HG02981 (cell line): ENCODE measurements at regions not wholly inside any gene's neighbourhood (a gene's known extent, or its start where the extent isn't known, plus 50 kb on each side); places are given as distances from the start of the nearest gene placed in this dataset.
"Not testable (repeated sequence)": the region's sequence is repeated elsewhere in the genome, so short reads cannot be mapped to it uniquely, and the experiment has no call there.

Experiments used
- ATAC-seq: cut with Tn5 transposase; IDR thresholded peaks from one replicate; pipeline ENCODE4 v1.9.1; 2021; ENCODE audit warnings: mild to moderate bottlenecking, moderate library complexity; ENCODE audit not compliant: unreplicated experiment

GRCh38 chr1:238485912-238486209 is 595.1 kb upstream of the ZP4 start:
- no peak for ATAC-seq

DNA sequence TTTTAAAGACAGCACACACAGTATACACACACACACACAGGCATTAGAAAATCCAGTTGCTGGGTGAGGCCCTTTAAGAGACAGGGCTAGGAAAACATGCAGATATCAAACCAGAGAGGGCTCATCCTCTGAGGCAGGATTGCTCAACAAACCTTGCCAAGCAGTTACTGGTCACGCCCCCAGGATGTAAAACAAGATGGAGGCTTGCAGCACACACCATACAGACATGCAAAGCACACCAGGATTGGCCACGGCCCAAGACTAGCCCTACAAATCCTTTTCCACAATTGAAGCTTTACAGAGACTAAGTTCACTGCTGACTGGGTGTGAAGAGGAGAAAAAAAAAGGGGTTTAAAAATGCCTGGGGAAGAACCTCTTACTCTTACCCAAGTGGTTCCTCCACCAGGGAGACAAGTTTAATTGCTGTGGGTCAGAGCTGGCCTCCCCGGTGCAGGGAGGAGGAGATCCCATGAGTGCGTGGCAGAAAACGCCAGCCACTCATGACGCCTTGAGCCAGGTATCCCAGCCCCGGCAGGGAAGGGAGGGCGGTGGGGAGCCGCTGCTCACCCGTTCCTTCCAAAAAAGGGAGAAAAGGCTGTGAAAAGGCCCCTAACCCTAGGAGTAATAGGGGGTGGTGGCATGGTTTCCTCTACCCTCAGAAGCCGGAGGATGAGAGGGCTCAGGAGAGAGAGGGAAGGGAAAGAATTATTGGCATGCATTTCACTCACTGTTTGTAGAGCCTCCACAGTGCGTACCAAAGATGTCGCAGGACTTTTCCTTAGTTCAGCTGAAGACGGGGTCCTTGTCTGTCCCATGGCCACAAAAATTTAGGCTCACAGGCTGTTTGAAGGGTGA is 594.6 kb upstream of the ZP4 start:
- no peak for ATAC-seq

GRCh38 chr1:238484121-238484520 is 593.4 kb upstream of the ZP4 start:
- no peak for ATAC-seq

DNA sequence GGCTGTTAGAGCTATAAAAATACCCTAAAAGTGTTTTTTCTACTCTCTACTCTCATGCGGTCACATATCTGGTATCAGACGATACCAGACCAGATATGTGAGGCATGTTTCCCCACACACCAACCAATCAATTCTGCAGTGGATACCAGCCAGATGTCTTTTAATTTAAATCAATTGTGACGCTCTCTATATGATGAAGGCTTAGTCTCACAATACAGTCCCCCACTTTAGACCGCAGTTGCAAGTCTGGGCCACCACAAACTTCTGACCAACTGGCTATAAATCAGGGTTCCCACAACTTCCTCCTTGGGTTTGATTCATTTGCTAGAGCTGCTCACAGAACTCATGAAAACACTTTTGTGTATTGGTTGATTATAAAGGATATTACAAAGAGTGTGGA is 586.1 kb upstream of the ZP4 start:
- no peak for ATAC-seq

GRCh38 chr1:238475712-238476111 is 585.0 kb upstream of the ZP4 start:
- ATAC-seq, result no peak

- ATAC-seq, result no peak
Observed at GRCh38 chr1:238474263-238474662, 583.5 kb upstream of the ZP4 start.

DNA sequence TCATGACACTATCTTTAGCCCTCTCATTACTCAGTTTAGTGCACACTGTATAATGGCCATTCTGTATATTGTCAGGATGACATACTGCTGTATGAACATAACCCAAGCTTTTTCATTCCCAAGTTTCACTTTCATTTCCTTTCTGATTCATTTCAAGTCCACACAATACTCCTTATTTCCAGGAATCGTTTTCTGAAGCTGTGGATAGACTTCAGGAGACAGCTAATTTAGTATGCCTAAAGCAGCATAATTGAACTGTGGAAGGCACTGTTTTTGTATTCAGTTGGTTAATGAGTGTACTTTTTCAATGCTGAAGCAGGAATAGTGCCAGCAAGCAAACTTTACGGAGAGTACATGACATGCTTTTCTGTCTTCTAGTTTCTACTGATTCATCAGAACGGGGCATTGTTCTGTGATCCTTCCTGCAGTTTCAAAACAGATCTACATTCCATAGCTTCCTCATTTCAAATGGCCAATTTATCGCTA is 578.5 kb upstream of the ZP4 start:
- ATAC-seq, result no peak

- no peak for ATAC-seq
Observed at GRCh38 chr1:238468068-238468467, 577.3 kb upstream of the ZP4 start.

- ATAC-seq, result no peak
Observed at GRCh38 chr1:238466459-238466858, 575.7 kb upstream of the ZP4 start.

DNA sequence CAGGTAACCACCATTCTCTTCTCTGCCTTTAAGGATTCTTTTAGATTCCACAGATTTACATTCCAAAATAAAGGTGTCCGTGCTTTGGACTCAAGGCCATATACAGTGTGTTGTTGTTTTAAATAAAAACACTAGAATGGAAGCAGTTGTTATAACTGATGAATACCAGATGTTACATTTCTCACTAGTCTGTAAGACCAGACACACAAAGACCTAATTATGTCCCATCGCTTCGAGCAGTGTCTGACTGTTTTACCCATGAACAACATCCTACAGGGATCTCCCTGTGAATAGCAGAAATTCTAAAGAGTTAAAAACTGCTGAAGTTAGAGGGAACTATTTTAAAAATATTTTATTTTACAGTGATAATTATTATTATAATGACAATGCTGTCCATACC is 574.7 kb upstream of the ZP4 start:
- ATAC-seq, result no peak

DNA sequence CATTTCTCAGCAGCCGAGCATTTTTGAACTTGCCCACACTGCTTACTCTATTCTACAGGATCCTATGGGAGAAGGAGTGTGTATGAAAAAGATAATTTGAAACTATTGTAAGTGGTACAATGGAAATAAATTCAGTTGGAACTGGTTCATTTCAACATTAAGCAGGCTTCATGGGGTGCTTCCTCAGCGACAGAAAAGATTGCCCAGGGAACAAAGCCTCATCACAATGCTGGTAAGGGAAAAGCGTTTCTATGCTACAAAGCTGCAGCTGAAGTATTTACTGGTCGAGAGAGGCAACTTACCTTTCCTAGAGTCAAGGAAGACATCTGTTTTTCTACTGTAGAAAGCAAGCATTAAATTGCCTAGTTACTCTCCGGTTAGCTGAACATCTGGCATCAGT is 568.2 kb upstream of the ZP4 start:
- no peak for ATAC-seq

- no peak for ATAC-seq
Observed at GRCh38 chr1:238457610-238458009, 566.9 kb upstream of the ZP4 start.

DNA sequence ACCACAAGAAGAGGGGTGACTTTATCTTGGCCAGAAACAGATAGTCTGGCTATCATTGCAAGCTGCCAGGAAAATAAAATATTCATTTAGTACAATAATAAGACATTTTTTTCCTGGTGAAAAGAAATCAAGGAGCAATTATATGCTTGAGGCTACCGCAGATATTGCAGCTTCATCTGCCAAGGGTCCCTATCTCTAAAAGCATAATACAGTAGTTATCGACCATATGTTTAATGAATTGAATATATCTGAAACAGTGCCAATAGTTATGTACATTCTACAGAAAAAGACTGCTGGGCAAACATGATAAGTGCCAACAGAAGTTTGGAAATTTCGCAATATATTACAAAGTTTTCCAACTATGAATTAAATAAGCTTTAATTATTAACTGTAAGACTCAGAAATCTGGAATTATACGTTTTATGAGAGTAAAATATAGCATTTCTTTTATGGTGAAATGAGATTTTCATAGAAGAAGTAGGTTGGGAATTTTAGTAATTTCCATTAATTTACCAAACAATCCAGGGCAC is 561.1 kb upstream of the ZP4 start:
- ATAC-seq, result no peak

DNA sequence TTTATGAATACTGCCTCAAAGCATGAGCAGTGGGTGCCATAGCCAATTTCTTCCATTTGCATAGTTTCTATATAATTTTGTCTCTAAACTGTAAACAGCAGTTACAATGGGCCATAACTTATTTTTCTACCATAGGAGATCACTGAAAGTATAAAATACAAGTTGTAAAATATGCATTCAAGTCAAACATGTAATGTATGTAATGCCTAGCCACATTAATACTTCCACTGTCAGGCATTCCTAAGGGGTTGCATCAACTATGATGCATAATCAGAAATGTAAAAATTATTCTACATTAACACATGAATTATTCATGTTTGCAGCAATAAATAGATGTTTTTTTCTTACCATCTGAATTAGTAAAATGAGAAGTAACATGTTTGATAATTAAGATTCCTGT is 560.3 kb upstream of the ZP4 start:
- ATAC-seq, result no peak

GRCh38 chr1:238443687-238444086 is 553.0 kb upstream of the ZP4 start:
- no peak for ATAC-seq

DNA sequence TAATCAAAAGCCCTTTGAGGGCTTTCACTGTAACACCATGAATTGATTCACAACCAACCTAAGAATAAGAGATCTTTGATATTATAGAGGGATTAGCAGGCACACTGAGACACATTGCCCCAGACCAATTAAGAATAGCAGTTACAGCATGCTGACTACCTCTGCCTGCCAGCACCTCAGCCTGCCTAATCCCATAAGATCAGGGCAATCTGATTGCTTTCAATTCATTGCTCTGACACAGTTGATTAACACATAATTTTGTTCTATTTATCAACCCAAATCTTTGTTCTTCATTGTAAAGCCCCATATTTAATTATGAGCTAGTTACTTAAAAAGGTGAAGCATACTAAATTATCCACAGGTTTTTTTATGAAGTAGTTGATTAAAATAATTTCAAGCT is 548.8 kb upstream of the ZP4 start:
- ATAC-seq, result no peak

- no peak for ATAC-seq
Observed at GRCh38 chr1:238438311-238439270, 547.9 kb upstream of the ZP4 start.

GRCh38 chr1:238429703-238430102 is 539.0 kb upstream of the ZP4 start:
- ATAC-seq, result not testable (repeated sequence)

DNA sequence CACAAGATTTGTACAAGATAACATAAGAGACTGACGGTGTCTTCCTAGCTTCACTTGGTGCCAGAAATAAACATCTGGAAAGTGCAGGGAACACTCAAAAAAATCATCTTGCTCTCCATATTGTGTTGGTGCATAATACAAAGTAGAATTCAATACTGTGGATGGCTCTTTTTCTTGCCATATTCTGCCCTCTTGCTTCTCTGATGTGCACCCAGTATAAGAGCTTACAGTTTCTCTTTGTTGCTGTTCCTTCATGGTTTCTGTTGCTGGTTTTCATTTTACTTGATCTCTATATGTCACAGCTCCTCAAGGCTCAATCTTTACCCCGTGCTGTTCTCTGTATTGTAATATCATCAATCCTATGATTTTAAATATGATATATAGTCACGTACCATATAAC is 528.5 kb upstream of the ZP4 start:
- ATAC-seq, result no peak

DNA sequence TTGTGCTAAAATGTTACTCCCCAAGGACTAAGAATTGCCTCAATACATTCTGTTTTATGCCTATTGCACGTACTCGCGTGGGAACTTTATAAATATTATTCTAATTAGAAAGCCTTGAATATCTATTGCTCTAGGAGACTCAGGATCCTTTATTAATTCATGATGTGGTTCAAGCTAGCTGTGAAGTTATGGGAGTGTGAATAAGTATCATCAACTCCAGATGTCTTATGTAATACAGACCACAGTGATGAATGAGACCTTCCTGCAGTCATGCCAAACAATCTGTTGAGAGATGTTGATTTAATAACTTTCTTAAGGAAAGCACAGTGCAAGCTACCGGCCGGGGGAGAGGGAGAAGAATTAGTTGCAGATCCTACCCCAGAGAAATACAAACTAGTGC is 519.2 kb upstream of the ZP4 start:
- ATAC-seq, result no peak

DNA sequence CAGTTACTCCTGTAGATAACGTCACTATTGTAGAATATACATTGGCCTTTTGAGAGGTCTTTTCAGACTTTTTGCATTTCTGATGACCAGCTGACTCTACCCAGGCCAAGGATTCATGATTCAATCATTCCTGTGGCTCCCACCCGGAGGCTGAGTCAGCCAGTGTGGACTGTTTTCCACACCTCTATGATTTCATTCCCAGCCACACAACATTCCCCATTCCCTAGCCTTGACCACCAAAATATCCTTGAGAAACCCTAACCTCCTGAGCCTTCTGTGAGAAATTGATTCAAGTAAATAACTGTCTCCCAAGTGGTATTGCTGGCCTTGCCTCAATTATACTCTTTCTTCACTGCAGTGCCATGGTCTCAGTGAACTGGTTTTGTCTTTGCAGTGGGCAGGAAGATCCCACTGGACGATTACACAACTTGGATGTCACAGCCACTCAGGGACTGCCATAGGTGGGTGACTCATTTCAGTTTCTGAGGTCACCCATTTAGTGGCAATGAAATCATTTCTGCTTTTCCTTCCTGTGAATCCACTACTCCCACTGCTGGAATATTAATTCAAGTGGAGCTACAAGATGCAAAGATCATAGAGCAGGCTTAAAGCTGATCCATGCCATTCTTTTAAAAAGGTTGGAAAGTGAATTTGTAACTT is 518.6 kb upstream of the ZP4 start:
- no peak for ATAC-seq
